ENCODE measurements at regions not wholly inside any gene's neighbourhood (a gene's known extent, or its start where the extent isn't known, plus 50 kb on each side); places are given as distances from the start of the nearest gene placed in this dataset.

DNA sequence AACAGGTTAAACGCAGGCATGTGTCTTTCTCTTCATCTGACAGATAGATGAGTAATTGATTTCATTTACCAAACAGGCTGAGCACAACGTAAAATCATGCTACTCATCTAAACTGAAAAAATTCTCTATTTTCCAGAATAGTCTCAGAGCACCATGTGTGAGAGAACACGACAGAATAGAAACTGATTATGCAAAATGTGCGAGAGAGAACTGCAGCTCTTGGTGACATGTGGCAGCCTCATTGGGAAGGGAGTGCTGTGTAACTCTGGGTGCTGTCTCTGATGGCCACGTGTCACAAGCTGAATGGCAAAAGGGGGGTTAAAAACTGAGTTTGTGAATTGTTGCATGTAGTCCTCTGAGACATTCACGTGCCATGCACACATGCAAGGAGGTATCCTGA, 143.7 kb upstream of the ATXN1 start:
- Histone ChIP-seq H4K8ac (ENCODE audit: low read length) (no peak overlapping the region), H3K27ac (ENCODE audit: low read length, poor library complexity, severe bottlenecking) (no peak overlapping the region), H3K79me1 (replicated peaks; ENCODE audit: low read length, poor library complexity, severe bottlenecking) (no peaks in the 10 kb centered on the region), H3K4ac (ENCODE audit: low read depth in 1 of 2, low read length in 2 of 2) (no peak overlapping the region), H2AFZ (ENCODE audit: low read depth, low read length) (no peak overlapping the region), H3K9me3 (ENCODE audit: control insufficient read depth, low read length) (no peaks in the 10 kb centered on the region), H2BK12ac (ENCODE audit: low read length in 2 of 2) (no peak overlapping the region), H3K4me3 (ENCODE audit: insufficient read depth in 1 of 2, low read depth in 1 of 2, low read length in 2 of 2) (no peak overlapping the region), H3K4me1 (ENCODE audit: control insufficient read depth, insufficient read depth, low read depth, low read length) (no peaks in the 10 kb centered on the region), H3K27me3 (ENCODE audit: control insufficient read depth in 1 of 2, insufficient read depth in 1 of 2, low read length in 2 of 2) (peaks cover 0 to 9% of the 10 kb centered on the region in 2 experiments), H3K9ac (ENCODE audit: low read length) (no peak overlapping the region), H2BK5ac (ENCODE audit: low read depth, low read length, poor library complexity, severe bottlenecking) (no peak overlapping the region), H2BK15ac (ENCODE audit: low read depth, poor library complexity, severe bottlenecking) (no peak overlapping the region), H2AK5ac (ENCODE audit: low read length, severe bottlenecking) (no peak overlapping the region), H3K36me3 (ENCODE audit: control insufficient read depth in 1 of 2, insufficient read depth in 2 of 2, low read depth in 1 of 2, low read length in 2 of 2) (no peaks in the 10 kb centered on the region), H3K4me2 (ENCODE audit: low read length, poor library complexity, severe bottlenecking) (no peak overlapping the region), H3K23ac (ENCODE audit: low read length in 2 of 2) (no peak overlapping the region), H3K14ac (ENCODE audit: low read length in 2 of 2) (no peak overlapping the region), H3K18ac (ENCODE audit: low read depth in 1 of 2, low read length in 2 of 2) (no peak overlapping the region), H2BK120ac (ENCODE audit: low read depth, low read length) (no peak overlapping the region), H4K91ac (ENCODE audit: low read length) (no peak overlapping the region)
- no peak for DNase-seq
- WGBS, result 81% methylated on average over 5 of the region's 6 CpGs

DNA sequence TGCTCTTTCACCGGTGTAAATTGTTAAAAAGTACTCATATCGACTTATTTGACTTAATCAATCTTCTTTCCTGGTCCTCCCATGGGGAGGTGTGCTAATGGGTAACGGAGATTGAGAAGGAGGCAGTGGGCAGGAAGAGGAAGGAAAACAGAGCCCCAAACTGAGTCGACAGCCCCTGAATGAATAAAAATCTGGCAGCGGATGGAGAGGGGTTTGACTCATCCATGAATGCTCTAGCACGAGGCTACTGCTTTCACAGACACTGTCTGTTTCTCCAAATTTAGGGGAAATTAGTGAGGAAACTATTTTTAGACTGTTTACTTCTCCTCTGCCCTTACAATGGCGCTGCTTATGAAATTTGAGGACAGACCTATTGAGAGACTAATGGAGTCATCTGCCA, 142.2 kb upstream of the ATXN1 start:
- Histone ChIP-seq H2AFZ (ENCODE audit: low read depth, low read length) (no peak overlapping the region), H3K23ac (ENCODE audit: low read length in 2 of 2) (no peak overlapping the region), H3K4me3 (ENCODE audit: insufficient read depth in 1 of 2, low read depth in 1 of 2, low read length in 2 of 2) (no peak overlapping the region), H3K9me3 (ENCODE audit: control insufficient read depth, low read length) (no peaks in the 10 kb centered on the region), H2BK15ac (ENCODE audit: low read depth, poor library complexity, severe bottlenecking) (no peak overlapping the region), H3K9ac (ENCODE audit: low read length) (peak overlapping the region; percentile 6), H2BK12ac (ENCODE audit: low read length in 2 of 2) (no peak overlapping the region), H3K18ac (ENCODE audit: low read depth in 1 of 2, low read length in 2 of 2) (peak overlapping the region in 1 of 2 experiments; percentile 10), H3K14ac (ENCODE audit: low read length in 2 of 2) (no peak overlapping the region), H2AK5ac (ENCODE audit: low read length, severe bottlenecking) (no peak overlapping the region), H2BK5ac (ENCODE audit: low read depth, low read length, poor library complexity, severe bottlenecking) (no peak overlapping the region), H3K36me3 (ENCODE audit: control insufficient read depth in 1 of 2, insufficient read depth in 2 of 2, low read depth in 1 of 2, low read length in 2 of 2) (no peaks in the 10 kb centered on the region), H3K4ac (ENCODE audit: low read depth in 1 of 2, low read length in 2 of 2) (no peak overlapping the region), H3K79me1 (replicated peaks; ENCODE audit: low read length, poor library complexity, severe bottlenecking) (no peaks in the 10 kb centered on the region), H4K91ac (ENCODE audit: low read length) (no peak overlapping the region), H2BK120ac (ENCODE audit: low read depth, low read length) (no peak overlapping the region), H3K4me1 (ENCODE audit: control insufficient read depth, insufficient read depth, low read depth, low read length) (no peaks in the 10 kb centered on the region), H3K27me3 (ENCODE audit: control insufficient read depth in 1 of 2, insufficient read depth in 1 of 2, low read length in 2 of 2) (peaks cover 0 to 5% of the 10 kb centered on the region in 2 experiments), H4K8ac (ENCODE audit: low read length) (no peak overlapping the region), H3K4me2 (ENCODE audit: low read length, poor library complexity, severe bottlenecking) (no peak overlapping the region), H3K27ac (ENCODE audit: low read length, poor library complexity, severe bottlenecking) (no peak overlapping the region)
- WGBS, result 17% methylated on average over 5 of the region's 7 CpGs
- peak; percentile 82 for DNase-seq

DNA sequence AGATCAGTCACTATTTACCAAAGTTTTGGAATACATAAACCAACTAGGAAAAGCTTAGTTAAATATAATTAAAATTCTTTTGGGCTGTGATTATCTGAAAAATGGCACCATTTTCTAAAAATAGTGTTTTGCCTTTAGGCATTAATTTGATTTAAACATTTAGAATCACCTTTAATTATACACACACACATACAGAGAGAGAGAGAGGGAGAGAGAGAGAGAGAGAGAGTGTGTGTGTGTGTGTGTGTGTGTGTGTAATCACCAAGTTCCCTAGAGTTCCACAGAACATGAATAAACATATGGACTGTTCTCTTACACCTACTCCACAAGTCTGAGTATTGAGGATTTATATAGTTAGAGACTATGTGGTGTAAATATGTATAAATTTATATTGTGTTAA, 141.2 kb upstream of the ATXN1 start:
- H2AFZ ChIP-seq (ENCODE audit: low read depth, low read length), result no peak overlapping the region
- H3K23ac ChIP-seq (ENCODE audit: low read length in 2 of 2), result no peak overlapping the region
- H3K4me1 ChIP-seq (ENCODE audit: control insufficient read depth, insufficient read depth, low read depth, low read length), result no peaks in the 10 kb centered on the region
- no peaks in the 10 kb centered on the region for H3K9me3 ChIP-seq (ENCODE audit: control insufficient read depth, low read length)
- H2BK5ac ChIP-seq (ENCODE audit: low read depth, low read length, poor library complexity, severe bottlenecking), result no peak overlapping the region
- no peak overlapping the region for H3K27ac ChIP-seq (ENCODE audit: low read length, poor library complexity, severe bottlenecking)
- H4K8ac ChIP-seq (ENCODE audit: low read length), result no peak overlapping the region
- H3K79me1 ChIP-seq (replicated peaks; ENCODE audit: low read length, poor library complexity, severe bottlenecking), result no peaks in the 10 kb centered on the region
- no peak overlapping the region for H2AK5ac ChIP-seq (ENCODE audit: low read length, severe bottlenecking)
- H3K4ac ChIP-seq (ENCODE audit: low read depth in 1 of 2, low read length in 2 of 2), result no peak overlapping the region
- H2BK15ac ChIP-seq (ENCODE audit: low read depth, poor library complexity, severe bottlenecking), result no peak overlapping the region
- no peak overlapping the region for H2BK120ac ChIP-seq (ENCODE audit: low read depth, low read length)
- H3K18ac ChIP-seq (ENCODE audit: low read depth in 1 of 2, low read length in 2 of 2), result no peak overlapping the region
- peaks cover 0 to 5% of the 10 kb centered on the region in 2 experiments for H3K27me3 ChIP-seq (ENCODE audit: control insufficient read depth in 1 of 2, insufficient read depth in 1 of 2, low read length in 2 of 2)
- no peaks in the 10 kb centered on the region for H3K36me3 ChIP-seq (ENCODE audit: control insufficient read depth in 1 of 2, insufficient read depth in 2 of 2, low read depth in 1 of 2, low read length in 2 of 2)
- no peak overlapping the region for H3K4me2 ChIP-seq (ENCODE audit: low read length, poor library complexity, severe bottlenecking)
- H3K9ac ChIP-seq (ENCODE audit: low read length), result peak overlapping the region; percentile 16
- H2BK12ac ChIP-seq (ENCODE audit: low read length in 2 of 2), result no peak overlapping the region
- H3K4me3 ChIP-seq (ENCODE audit: insufficient read depth in 1 of 2, low read depth in 1 of 2, low read length in 2 of 2), result no peak overlapping the region
- DNase-seq, result no peak
- H4K91ac ChIP-seq (ENCODE audit: low read length), result no peak overlapping the region
- H3K14ac ChIP-seq (ENCODE audit: low read length in 2 of 2), result no peak overlapping the region

- 95% methylated on average over 3 of the region's 3 CpGs for WGBS
- Histone ChIP-seq H3K4me1 (ENCODE audit: control insufficient read depth, insufficient read depth, low read depth, low read length) (no peaks in the 10 kb centered on the region), H3K14ac (ENCODE audit: low read length in 2 of 2) (no peak overlapping the region), H4K8ac (ENCODE audit: low read length) (no peak overlapping the region), H3K23ac (ENCODE audit: low read length in 2 of 2) (no peak overlapping the region), H2AFZ (ENCODE audit: low read depth, low read length) (no peak overlapping the region), H3K4me3 (ENCODE audit: insufficient read depth in 1 of 2, low read depth in 1 of 2, low read length in 2 of 2) (no peak overlapping the region), H2BK15ac (ENCODE audit: low read depth, poor library complexity, severe bottlenecking) (no peak overlapping the region), H3K9ac (ENCODE audit: low read length) (peak overlapping the region; percentile 16), H2BK12ac (ENCODE audit: low read length in 2 of 2) (no peak overlapping the region), H4K91ac (ENCODE audit: low read length) (no peak overlapping the region), H3K9me3 (ENCODE audit: control insufficient read depth, low read length) (no peaks in the 10 kb centered on the region), H2AK5ac (ENCODE audit: low read length, severe bottlenecking) (no peak overlapping the region), H2BK120ac (ENCODE audit: low read depth, low read length) (no peak overlapping the region), H3K18ac (ENCODE audit: low read depth in 1 of 2, low read length in 2 of 2) (peak overlapping the region in 1 of 2 experiments; percentile 64), H3K36me3 (ENCODE audit: control insufficient read depth in 1 of 2, insufficient read depth in 2 of 2, low read depth in 1 of 2, low read length in 2 of 2) (no peaks in the 10 kb centered on the region), H3K4ac (ENCODE audit: low read depth in 1 of 2, low read length in 2 of 2) (no peak overlapping the region), H3K27me3 (ENCODE audit: control insufficient read depth in 1 of 2, insufficient read depth in 1 of 2, low read length in 2 of 2) (peaks cover 0 to 5% of the 10 kb centered on the region in 2 experiments), H3K27ac (ENCODE audit: low read length, poor library complexity, severe bottlenecking) (no peak overlapping the region), H2BK5ac (ENCODE audit: low read depth, low read length, poor library complexity, severe bottlenecking) (no peak overlapping the region), H3K79me1 (replicated peaks; ENCODE audit: low read length, poor library complexity, severe bottlenecking) (no peaks in the 10 kb centered on the region), H3K4me2 (ENCODE audit: low read length, poor library complexity, severe bottlenecking) (no peak overlapping the region)
- DNase-seq, result no peak
Measured at GRCh38 chr6:16901782-16902181, 140.5 kb upstream of the ATXN1 start.

Measured in mesenchymal stem cell (in vitro differentiated cells and primary cell).